DOHH2 (cell line): ENCODE measurements at regions not wholly inside any gene's neighbourhood (a gene's known extent, or its start where the extent isn't known, plus 50 kb on each side); places are given as distances from the start of the nearest gene placed in this dataset.

Source experiments
- H3F3A ChIP-seq: fragments of 200-600 bp; sonication (generic), shearing (Covaris generic); 2 replicates; pipeline ENCODE4 v1.6.0; 2016; ENCODE audit warnings: antibody characterized with exemption, mild to moderate bottlenecking; ENCODE audit not compliant: control insufficient read depth, insufficient read depth
- H3K27ac ChIP-seq: fragments of 200-600 bp; sonication (generic); 2 replicates; pipeline ENCODE4 v1.5.1; 2014; ENCODE audit warnings: low read depth, mild to moderate bottlenecking, low read length, moderate library complexity
- H3K27me3 ChIP-seq: fragments of 200-600 bp; sonication (generic); 2 replicates; pipeline ENCODE4 v1.6.1; 2014; ENCODE audit warnings: mild to moderate bottlenecking, low read length, mixed read lengths; ENCODE audit not compliant: control insufficient read depth
- H3K36me3 ChIP-seq: fragments of 200-600 bp; sonication (generic); 2 replicates; pipeline ENCODE4 v1.6.1; 2014; ENCODE audit warnings: mild to moderate bottlenecking, low read length, moderate library complexity, mixed read lengths; ENCODE audit not compliant: control insufficient read depth
- H3K4me1 ChIP-seq: fragments of 200-600 bp; sonication (generic); 2 replicates; pipeline ENCODE4 v1.6.1; 2014; ENCODE audit warnings: mild to moderate bottlenecking, low read length, mixed read lengths; ENCODE audit not compliant: control insufficient read depth
- H3K4me2 ChIP-seq: fragments of 200-600 bp; sonication (generic); 2 replicates; pipeline ENCODE4 v1.6.0; 2014; ENCODE audit warnings: mild to moderate bottlenecking, low read length, moderate library complexity
- H3K4me3 ChIP-seq: fragments of 200-600 bp; sonication (generic); 2 replicates; pipeline ENCODE4 v1.5.1; 2014; ENCODE audit warnings: mild to moderate bottlenecking, low read length, mixed read lengths
- H3K79me2 ChIP-seq: fragments of 200-600 bp; sonication (generic); 2 replicates; pipeline ENCODE4 v1.6.1; 2014; ENCODE audit warnings: mild to moderate bottlenecking, low read length, mixed read lengths; ENCODE audit not compliant: control insufficient read depth
- H3K9me2 ChIP-seq: fragments of 200-600 bp; sonication (generic); replicated peaks from 2 replicates; pipeline ENCODE4 v1.6.1; 2014; ENCODE audit warnings: mild to moderate bottlenecking, low read length, mixed read lengths; ENCODE audit not compliant: control insufficient read depth
- H3K9me3 ChIP-seq: fragments of 200-600 bp; sonication (generic); 2 replicates; pipeline ENCODE4 v1.6.1; 2014; ENCODE audit warnings: antibody characterized with exemption, low read length, mixed read lengths; ENCODE audit not compliant: control insufficient read depth, insufficient read depth
- H4K20me1 ChIP-seq: fragments of 200-600 bp; sonication (generic); 2 replicates; pipeline ENCODE4 v1.6.0; 2014; ENCODE audit warnings: low read depth, mild to moderate bottlenecking, antibody characterized with exemption, low read length, moderate library complexity; ENCODE audit not compliant: control insufficient read depth, insufficient read depth
- CTCF ChIP-seq: fragments of 200-600 bp; sonication (generic); IDR thresholded peaks from one replicate; pipeline ENCODE4 v1.5.1; 2014; ENCODE audit warnings: antibody characterized with exemption, mild to moderate bottlenecking, low read depth, low read length; ENCODE audit not compliant: poor library complexity, severe bottlenecking
- EZH2phosphoT487 ChIP-seq: fragments of 200-600 bp; sonication (generic); IDR thresholded peaks from 2 replicates; pipeline ENCODE4 v1.6.1; 2017; ENCODE audit warnings: borderline replicate concordance, mild to moderate bottlenecking, antibody characterized with exemption, low read length, moderate library complexity, mixed read lengths

- Histone ChIP-seq H3K4me3 (no peak overlapping the region), H3K27ac (no peak overlapping the region), H3F3A (no peaks in the 10 kb centered on the region), H4K20me1 (no peaks in the 10 kb centered on the region), H3K36me3 (no peaks in the 10 kb centered on the region), H3K4me1 (no peaks in the 10 kb centered on the region), H3K27me3 (no peaks in the 10 kb centered on the region), H3K9me2 (no peaks in the 10 kb centered on the region; the same call in 1 of the 2 replicates), H3K9me3 (peaks cover 3% of the 10 kb centered on the region; the same call in 1 of the 2 replicates), H3K79me2 (no peaks in the 10 kb centered on the region), H3K4me2 (no peak overlapping the region)
- TF ChIP-seq EZH2phosphoT487, result no peak
- no peak for TF ChIP-seq CTCF
These were observed 461.4 kb upstream of the TYRP1 start for GRCh38 chr9:12231832-12232231.

GRCh38 chr9:12232836-12233235 is 460.3 kb upstream of the TYRP1 start:
- Histone ChIP-seq H3K27me3 (no peaks in the 10 kb centered on the region), H3K9me3 (peaks cover 3% of the 10 kb centered on the region; the same call in 1 of the 2 replicates), H4K20me1 (no peaks in the 10 kb centered on the region), H3K36me3 (no peaks in the 10 kb centered on the region), H3K9me2 (no peaks in the 10 kb centered on the region; the same call in 1 of the 2 replicates), H3K4me2 (no peak overlapping the region), H3K4me3 (no peak overlapping the region), H3K4me1 (no peaks in the 10 kb centered on the region), H3K27ac (no peak overlapping the region), H3F3A (no peaks in the 10 kb centered on the region), H3K79me2 (no peaks in the 10 kb centered on the region)
- TF ChIP-seq CTCF (no peak), EZH2phosphoT487 (no peak)

GRCh38 chr9:12253941-12254340 is 439.2 kb upstream of the TYRP1 start:
- no peaks in the 10 kb centered on the region for H3K36me3 ChIP-seq
- H3K4me3 ChIP-seq, result no peak overlapping the region
- no peak overlapping the region for H3K4me2 ChIP-seq
- H3K79me2 ChIP-seq, result no peaks in the 10 kb centered on the region
- no peaks in the 10 kb centered on the region for H3F3A ChIP-seq
- no peaks in the 10 kb centered on the region for H3K4me1 ChIP-seq
- H3K27me3 ChIP-seq, result no peaks in the 10 kb centered on the region
- no peaks in the 10 kb centered on the region; the same call in 1 of the 2 replicates for H3K9me3 ChIP-seq
- H3K9me2 ChIP-seq, result no peaks in the 10 kb centered on the region
- TF ChIP-seq EZH2phosphoT487, result no peak
- no peak for TF ChIP-seq CTCF
- no peaks in the 10 kb centered on the region for H4K20me1 ChIP-seq
- H3K27ac ChIP-seq, result no peak overlapping the region

GRCh38 chr9:12266758-12267157 is 426.4 kb upstream of the TYRP1 start:
- H3K36me3 ChIP-seq, result no peaks in the 10 kb centered on the region
- no peaks in the 10 kb centered on the region for H3F3A ChIP-seq
- H3K4me2 ChIP-seq, result no peak overlapping the region
- H3K27me3 ChIP-seq, result no peaks in the 10 kb centered on the region
- TF ChIP-seq CTCF (no peak), EZH2phosphoT487 (no peak)
- no peaks in the 10 kb centered on the region for H3K4me1 ChIP-seq
- no peaks in the 10 kb centered on the region for H3K9me2 ChIP-seq
- H3K79me2 ChIP-seq, result no peaks in the 10 kb centered on the region
- H3K27ac ChIP-seq, result no peak overlapping the region
- no peaks in the 10 kb centered on the region for H4K20me1 ChIP-seq
- no peaks in the 10 kb centered on the region for H3K9me3 ChIP-seq
- no peak overlapping the region for H3K4me3 ChIP-seq
